Cardiac septum (tissue), 1 donor: ENCODE measurements at regions not wholly inside any gene's neighbourhood (a gene's known extent, or its start where the extent isn't known, plus 50 kb on each side); places are given as distances from the start of the nearest gene placed in this dataset.
"Not testable (repeated sequence)": the region's sequence is repeated elsewhere in the genome, so short reads cannot be mapped to it uniquely, and the experiment has no call there.

Experiments
- DNase-seq: peaks from one replicate; pipeline ENCODE4 v3.0.0-alpha.2; 2020; ENCODE audit warnings: low spot score
- intact Hi-C: fragments of 100-400 bp; cut with DNase I; formaldehyde crosslinking; loops from one replicate; pipeline ENCODE4 v1.14.0; 2022
- donor health status: DM: no; HTN: no; CAD: no.

DNA sequence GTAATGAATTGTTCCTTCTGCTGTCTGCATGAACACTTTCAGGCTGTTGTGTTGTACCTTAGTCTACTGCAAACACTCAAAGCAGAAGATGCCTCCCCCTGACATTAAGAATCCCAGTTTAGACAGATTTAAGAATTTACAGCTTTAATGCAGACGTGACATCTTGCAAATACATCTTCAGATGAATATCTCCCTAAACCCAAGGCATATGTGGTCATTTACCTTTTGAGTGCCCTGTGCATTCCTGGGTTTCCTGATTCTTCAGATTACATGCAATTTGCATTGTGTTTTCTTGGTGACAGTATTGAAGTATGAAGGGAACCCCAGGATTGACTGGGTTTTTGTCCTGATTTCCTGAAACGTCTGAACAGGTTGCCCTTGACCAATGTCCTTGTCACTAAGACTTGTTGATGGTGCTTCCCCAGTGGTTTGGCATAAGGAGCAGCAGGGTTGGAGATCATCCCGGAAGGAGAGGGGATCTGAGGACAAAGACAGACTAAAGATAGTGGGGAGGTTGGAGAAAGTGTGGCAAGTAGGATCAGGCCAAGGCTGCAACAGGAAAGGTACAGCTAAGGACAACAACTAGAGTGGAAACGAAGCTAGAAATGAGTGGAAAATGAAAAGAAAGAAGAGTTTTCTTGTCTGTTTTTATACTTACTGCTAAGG, 123.8 kb upstream of the RHOBTB1 start:
- no peak for DNase-seq
- intact Hi-C loops, result no loop called here

DNA sequence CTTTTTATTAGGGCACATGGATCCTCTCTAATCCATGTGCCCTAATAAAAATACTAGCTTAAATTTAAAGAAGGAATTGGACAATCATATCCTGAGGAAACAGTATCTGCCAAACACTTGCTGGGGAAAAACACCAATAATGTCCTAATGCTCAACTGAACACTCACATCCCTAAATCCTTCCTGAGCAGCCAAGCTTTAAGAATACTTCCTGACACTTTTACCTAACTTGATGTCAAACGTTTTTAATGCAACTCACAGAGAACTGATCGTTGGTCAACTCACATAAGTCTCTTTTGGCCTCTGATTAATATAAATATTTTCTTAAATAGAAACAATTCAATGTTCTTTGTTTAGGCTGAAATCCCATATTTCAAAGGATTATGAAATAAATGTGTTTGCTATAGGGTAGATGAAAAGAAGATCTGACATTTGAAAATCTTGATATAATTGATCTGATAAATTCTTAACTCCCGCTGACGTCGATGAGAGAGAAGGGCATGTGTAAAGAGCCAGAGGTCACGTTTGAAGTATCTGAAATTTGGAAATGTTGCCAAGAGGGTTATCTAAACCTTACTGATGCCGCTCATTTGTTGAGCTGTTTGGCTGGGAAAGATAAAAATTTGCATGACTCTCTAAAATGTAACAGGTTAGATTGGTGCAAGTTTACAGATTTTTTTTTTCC, 122.8 kb upstream of the RHOBTB1 start:
- intact Hi-C loops, result no loop called here
- DNase-seq, result no peak

GRCh38 chr10:61065051-61065450, 121.1 kb upstream of the RHOBTB1 start:
- intact Hi-C loops, result no loop called here

GRCh38 chr10:61064356-61064755, 120.4 kb upstream of the RHOBTB1 start:
- DNase-seq, result no peak
- intact Hi-C loops, result no loop called here

More at GRCh38 chr10:61065051-61065450, 121.1 kb upstream of the RHOBTB1 start:
- DNase-seq, result no peak

DNA sequence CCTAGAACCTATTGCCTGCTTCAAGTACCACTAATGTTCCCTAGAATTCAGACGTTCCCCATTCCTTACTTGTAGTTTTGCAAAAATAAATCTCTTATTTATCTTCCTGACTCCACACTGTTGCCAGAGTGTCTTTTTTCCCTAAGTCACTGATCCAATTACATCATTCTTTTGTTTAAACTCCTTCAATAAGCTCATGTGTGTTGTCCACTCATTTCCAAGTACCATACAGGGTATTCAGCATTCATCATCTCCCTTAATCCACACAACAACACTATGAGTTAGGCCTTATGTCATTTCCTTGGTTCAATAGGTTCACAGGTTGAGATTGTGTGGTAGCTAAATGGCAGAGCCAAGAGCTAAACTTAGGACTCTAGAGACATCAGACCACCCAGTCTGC, 119.9 kb upstream of the RHOBTB1 start:
- DNase-seq, result no peak
- intact Hi-C loops, result no loop called here

DNA sequence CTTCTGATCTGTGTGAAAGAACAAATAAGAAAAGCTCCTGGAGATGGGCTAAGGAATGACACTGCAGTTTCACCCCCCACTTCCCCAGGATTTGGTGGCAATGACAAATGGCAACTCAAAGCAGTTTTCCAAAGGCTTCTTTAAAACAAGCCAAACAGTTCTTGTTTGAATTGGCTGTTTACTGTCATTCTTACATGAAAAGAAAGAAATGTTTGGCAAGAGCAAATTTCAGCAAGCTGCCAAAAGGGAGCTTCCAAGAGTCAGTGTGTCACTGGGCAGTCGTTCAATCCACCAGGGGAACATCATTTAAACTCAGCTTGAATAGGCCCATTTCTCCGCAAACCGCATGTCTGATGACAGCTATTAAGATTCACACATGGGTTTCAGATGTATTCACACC, 119.0 kb upstream of the RHOBTB1 start:
- intact Hi-C loops, result no loop called here
- no peak for DNase-seq

- intact Hi-C loops, result no loop called here
- DNase-seq, result no peak
These were observed 118.0 kb upstream of the RHOBTB1 start for GRCh38 chr10:61061923-61062504.

DNA sequence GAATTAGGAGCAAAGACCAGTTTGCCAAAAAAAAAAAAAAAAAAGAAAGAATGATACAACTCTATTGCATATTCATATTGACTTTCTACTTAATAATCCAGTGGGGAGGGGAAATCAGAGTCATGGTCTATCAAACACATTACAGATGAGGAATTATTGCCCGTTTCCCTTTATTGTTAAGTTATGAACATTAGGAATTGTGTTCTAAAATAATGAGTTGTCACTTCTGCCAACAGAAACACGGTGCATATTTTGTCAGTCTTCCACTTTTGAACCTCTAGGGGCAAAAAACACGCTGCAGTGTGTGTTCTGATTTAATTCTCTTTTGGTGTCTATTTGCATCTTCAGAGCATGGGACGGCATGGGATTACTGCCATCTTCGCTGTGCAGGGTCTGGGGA, 115.7 kb upstream of the RHOBTB1 start:
- intact Hi-C loops, result no loop called here
- no peak for DNase-seq

- DNase-seq, result no peak
- intact Hi-C loops, result no loop called here
These were observed 108.7 kb upstream of the RHOBTB1 start for GRCh38 chr10:61052469-61053205.

DNA sequence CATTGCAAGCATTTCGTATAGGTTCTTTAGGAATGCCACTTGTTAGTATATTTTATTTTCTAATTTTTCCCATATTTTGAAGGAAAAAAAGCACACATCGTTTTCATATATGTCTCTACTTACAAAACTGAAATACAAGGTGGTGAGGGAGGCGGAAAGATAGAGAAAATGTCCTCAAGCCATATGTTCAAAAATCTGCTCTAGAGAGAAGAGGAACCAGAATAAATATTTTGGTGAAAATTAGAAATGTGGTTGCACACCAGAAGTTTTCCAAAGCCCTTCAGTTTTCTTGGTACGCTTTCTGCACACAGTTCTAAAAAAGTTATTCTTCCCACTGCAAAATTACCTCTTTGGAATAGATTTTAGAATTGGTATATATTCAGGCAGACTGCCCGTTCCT, 107.4 kb upstream of the RHOBTB1 start:
- intact Hi-C loops, result no loop called here
- no peak for DNase-seq

DNA sequence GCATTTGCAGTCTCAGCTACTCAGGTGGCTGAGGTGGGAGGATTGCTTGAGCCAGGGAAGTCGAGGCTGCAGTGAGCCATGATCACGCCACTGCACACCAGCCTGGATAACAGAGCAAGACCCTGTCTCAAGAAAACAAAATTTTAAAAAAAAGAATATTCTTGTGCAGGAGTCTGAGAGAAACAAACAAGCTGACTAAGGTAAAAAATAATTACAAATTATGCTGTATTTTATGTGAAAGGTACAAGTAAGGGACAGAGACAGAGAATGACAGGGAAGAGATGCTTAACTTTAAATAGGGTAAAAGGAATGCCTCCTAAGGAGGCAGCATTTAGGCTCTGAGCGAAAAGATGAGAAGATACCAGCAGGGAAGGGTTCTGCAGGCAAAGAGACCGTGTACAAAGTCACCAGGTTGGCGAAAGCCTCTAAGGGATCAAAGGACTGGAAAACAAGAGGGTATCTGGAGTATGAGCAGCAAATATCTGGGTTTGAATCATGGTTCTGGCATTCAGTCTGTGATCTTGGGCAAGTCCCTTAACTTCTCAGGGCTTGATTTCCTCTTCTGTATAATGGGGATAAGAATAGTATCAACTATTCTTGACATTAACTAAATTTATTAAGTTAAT, 106.2 kb upstream of the RHOBTB1 start:
- intact Hi-C loops, result no loop called here
- DNase-seq, result no peak

- intact Hi-C loops, result no loop called here
- DNase-seq, result no peak
These were observed 105.4 kb upstream of the RHOBTB1 start for GRCh38 chr10:61049386-61049785.

GRCh38 chr10:61047788-61048560, 104.0 kb upstream of the RHOBTB1 start:
- intact Hi-C loops, result no loop called here
- no peak for DNase-seq

DNA sequence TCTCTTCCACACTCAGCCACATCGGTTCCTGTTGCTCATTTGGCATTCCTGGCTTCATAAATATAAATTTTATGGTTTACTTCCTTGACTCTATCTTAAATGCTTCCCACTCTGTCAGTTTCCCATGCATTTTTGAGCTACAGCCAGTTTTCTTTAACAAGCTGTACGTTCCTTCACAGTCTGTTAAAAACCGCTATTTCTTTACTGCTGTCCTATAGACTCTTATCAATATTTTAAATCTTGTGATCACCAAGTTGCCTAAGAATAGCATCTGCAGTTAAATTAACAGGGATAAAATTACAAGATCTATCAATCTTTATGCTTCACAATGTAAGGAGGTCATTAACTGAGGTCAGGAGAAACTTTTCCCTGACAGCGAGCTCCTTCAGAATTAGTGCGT, 103.1 kb upstream of the RHOBTB1 start:
- no peak for DNase-seq
- intact Hi-C loops, result no loop called here

- intact Hi-C loops, result not testable (repeated sequence)
These were observed 101.5 kb upstream of the RHOBTB1 start for GRCh38 chr10:61045480-61045879.

GRCh38 chr10:61042533-61042932, 98.5 kb upstream of the RHOBTB1 start:
- intact Hi-C loops, result no loop called here
- DNase-seq, result no peak

More at GRCh38 chr10:61045480-61045879, 101.5 kb upstream of the RHOBTB1 start:
- not testable (repeated sequence) for DNase-seq

GRCh38 chr10:61040399-61041016, 96.5 kb upstream of the RHOBTB1 start:
- no peak for DNase-seq
- intact Hi-C loops, result no loop called here

DNA sequence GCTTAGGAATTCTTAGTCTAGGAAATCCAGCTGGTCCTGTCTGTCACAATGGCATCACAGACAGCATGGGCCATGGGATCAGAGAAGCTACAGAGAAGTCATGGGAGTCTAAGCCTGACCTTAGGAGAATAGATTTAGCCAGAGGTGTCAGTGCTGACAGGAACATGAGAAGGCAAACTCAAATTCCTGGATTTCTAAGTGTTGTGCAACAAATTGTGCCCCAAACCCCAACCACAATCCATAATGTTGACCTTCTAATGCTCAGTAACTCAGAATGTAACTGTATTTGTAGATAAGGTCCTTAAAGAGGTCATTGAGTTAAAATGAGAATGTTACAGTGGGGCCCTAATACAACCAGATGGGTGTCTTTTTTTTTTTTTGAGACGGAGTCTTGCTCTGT, 95.9 kb upstream of the RHOBTB1 start:
- intact Hi-C loops, result no loop called here
- no peak for DNase-seq
